ENCODE measurements at regions not wholly inside any gene's neighbourhood (a gene's known extent, or its start where the extent isn't known, plus 50 kb on each side); places are given as distances from the start of the nearest gene placed in this dataset.

DNA sequence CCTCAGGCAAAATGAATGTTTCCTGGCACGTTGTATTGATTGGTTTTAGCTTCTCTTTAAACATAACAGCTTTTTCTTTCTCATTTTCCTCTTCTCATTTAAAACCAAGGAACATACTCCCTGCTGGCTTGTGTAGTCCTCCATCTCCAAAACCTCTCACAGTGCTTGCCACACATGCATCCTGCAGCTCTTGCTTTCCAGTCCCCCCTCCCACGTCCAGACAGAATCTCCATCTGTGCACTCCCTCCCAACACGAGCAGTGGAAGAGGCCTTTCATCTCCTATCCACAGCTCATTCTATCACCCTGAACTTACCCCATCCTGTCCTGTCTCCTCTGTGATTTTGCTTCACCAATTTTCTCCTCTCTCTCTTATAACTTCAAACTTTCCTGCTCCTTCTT is 99.6 kb upstream of the THSD7B start:
- BruUV-seq (replicated peaks), result no TSS peak
- no peak overlapping the region for H3K4me3 ChIP-seq (ENCODE audit: low read depth in 2 of 2, low read length in 2 of 2)
- ChIA-PET CTCF (no interaction called here), POLR2A (no interaction called here)
- H3K36me3 ChIP-seq (ENCODE audit: control insufficient read depth, insufficient read depth, low read length), result no peaks in the 10 kb centered on the region
- H3K27ac ChIP-seq (ENCODE audit: low read length), result no peak overlapping the region
- H3K4me1 ChIP-seq (ENCODE audit: control insufficient read depth, insufficient read depth, low read length), result no peaks in the 10 kb centered on the region
- no peak for TF ChIP-seq TCF7L2 (IDR thresholded peaks at IDR 0.05; ENCODE audit: low read depth, low read length)
- no peak for TF ChIP-seq POLR2AphosphoS5 (IDR thresholded peaks at IDR 0.05; ENCODE audit: low read depth, low read length)
- TF ChIP-seq, protein P1, sequence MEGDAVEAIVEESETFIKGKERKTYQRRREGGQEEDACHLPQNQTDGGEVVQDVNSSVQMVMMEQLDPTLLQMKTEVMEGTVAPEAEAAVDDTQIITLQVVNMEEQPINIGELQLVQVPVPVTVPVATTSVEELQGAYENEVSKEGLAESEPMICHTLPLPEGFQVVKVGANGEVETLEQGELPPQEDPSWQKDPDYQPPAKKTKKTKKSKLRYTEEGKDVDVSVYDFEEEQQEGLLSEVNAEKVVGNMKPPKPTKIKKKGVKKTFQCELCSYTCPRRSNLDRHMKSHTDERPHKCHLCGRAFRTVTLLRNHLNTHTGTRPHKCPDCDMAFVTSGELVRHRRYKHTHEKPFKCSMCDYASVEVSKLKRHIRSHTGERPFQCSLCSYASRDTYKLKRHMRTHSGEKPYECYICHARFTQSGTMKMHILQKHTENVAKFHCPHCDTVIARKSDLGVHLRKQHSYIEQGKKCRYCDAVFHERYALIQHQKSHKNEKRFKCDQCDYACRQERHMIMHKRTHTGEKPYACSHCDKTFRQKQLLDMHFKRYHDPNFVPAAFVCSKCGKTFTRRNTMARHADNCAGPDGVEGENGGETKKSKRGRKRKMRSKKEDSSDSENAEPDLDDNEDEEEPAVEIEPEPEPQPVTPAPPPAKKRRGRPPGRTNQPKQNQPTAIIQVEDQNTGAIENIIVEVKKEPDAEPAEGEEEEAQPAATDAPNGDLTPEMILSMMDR (IDR thresholded peaks at IDR 0.05), result no peak
- no peak for TF ChIP-seq REST (IDR thresholded peaks at IDR 0.05; ENCODE audit: insufficient read depth in 1 of 2, low read depth in 2 of 2, low read length in 1 of 2)
- no peak for TF ChIP-seq SIN3A (IDR thresholded peaks at IDR 0.05; ENCODE audit: borderline replicate concordance, insufficient read depth, low read depth, low read length)
- no peak for DNase-seq (ENCODE audit: low read depth, low spot score)
- intact Hi-C loops (cut with micrococcal nuclease; ENCODE audit: unreplicated experiment) (no loop called here), in situ Hi-C loops (cut with HindIII; ENCODE audit: low pct_unique_long_range_greater_than_20kb, low sequenced_read_pairs) (no loop called here)
- H3K27me3 ChIP-seq (ENCODE audit: control insufficient read depth, insufficient read depth, low read length), result no peaks in the 10 kb centered on the region
- H3K9me3 ChIP-seq (ENCODE audit: control insufficient read depth, insufficient read depth, low read depth, low read length), result no peaks in the 10 kb centered on the region
- ATAC-seq, result no peak

DNA sequence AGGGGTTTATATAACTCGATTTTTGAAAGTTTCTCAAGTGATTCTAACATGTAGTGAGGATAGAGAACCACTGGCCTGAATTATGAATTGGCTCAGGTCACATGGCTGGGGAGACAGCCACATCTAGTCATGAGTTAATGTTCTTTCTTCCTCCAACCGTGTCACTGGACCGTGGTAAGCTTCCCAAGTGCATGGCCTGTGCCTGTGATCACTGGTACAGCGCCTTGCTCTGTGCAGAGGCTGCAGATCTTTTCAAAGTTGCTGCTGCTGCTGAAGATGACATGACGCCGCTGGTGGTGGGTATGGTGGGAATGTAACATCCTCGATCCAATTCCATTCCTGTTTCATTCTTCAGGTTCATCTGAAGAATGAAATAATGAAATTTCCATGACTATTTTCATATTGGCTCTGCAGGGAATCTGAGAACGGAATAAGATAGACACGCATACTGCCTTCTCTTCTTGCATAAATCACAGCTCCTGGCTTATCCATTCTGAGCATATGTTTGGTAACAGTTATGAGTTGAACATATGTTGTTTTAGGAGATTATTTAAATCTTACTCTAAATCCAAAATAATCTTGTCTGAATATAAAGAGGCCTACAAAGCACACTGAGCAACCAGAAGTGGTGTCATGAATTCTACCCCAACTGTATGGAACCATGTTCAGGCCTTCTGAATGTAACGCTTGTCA is 100.5 kb upstream of the THSD7B start:
- intact Hi-C loops (cut with micrococcal nuclease; ENCODE audit: unreplicated experiment) (no loop called here), in situ Hi-C loops (cut with HindIII; ENCODE audit: low pct_unique_long_range_greater_than_20kb, low sequenced_read_pairs) (no loop called here)
- DNase-seq (ENCODE audit: low read depth, low spot score) (no peak), ATAC-seq (no peak)
- Histone ChIP-seq H3K36me3 (ENCODE audit: control insufficient read depth, insufficient read depth, low read length) (no peaks in the 10 kb centered on the region), H3K27me3 (ENCODE audit: control insufficient read depth, insufficient read depth, low read length) (no peaks in the 10 kb centered on the region), H3K4me3 (ENCODE audit: low read depth in 2 of 2, low read length in 2 of 2) (no peak overlapping the region), H3K9me3 (ENCODE audit: control insufficient read depth, insufficient read depth, low read depth, low read length) (no peaks in the 10 kb centered on the region), H3K4me1 (ENCODE audit: control insufficient read depth, insufficient read depth, low read length) (no peaks in the 10 kb centered on the region), H3K27ac (ENCODE audit: low read length) (no peak overlapping the region)
- no TSS peak for BruUV-seq (replicated peaks)
- CTCF ChIA-PET, result interaction anchor here (0.5 to 0.6 kb wide), 2 partner anchors 23 to 379 kb away, joined by 3 to 9 read pairs; no protein-coding TSS in a partner anchor
- TF ChIP-seq POLR2AphosphoS5 (IDR thresholded peaks at IDR 0.05; ENCODE audit: low read depth, low read length) (no peak), REST (IDR thresholded peaks at IDR 0.05; ENCODE audit: insufficient read depth in 1 of 2, low read depth in 2 of 2, low read length in 1 of 2) (no peak), TCF7L2 (IDR thresholded peaks at IDR 0.05; ENCODE audit: low read depth, low read length) (no peak), SIN3A (IDR thresholded peaks at IDR 0.05; ENCODE audit: borderline replicate concordance, insufficient read depth, low read depth, low read length) (no peak)
- TF ChIP-seq, protein P1 (IDR thresholded peaks at IDR 0.05), result no peak
- POLR2A ChIA-PET, result no interaction called here
